Lung (tissue), 11 donors: ENCODE measurements at regions not wholly inside any gene's neighbourhood (a gene's known extent, or its start where the extent isn't known, plus 50 kb on each side); places are given as distances from the start of the nearest gene placed in this dataset.

ENCODE experiments used
- ATAC-seq: fragments of 200-7000 bp; cut with Tn5 transposase; one replicate; pipeline ENCODE4 v1.9.1; 2020; ENCODE audit warnings: moderate number of reproducible peaks; ENCODE audit not compliant: insufficient read depth, low FRiP score
- DNase-seq, 3 donors: peaks; one replicate each; pipeline ENCODE4 v3.0.0-alpha.2; 2013 to 2017
- H3K27ac ChIP-seq, 2 donors: one replicate each; pipeline ENCODE4 v1.5.1; 2013; ENCODE audit warnings: mild to moderate bottlenecking in 2 of 2, moderate library complexity in 2 of 2, control low read depth in 1 of 2, inconsistent platforms in 1 of 2, low read depth in 1 of 2, low read length in 1 of 2
- H3K27me3 ChIP-seq, 3 donors: one replicate each; pipeline ENCODE4 v1.5.1; 2013; ENCODE audit warnings: low read length in 2 of 3; ENCODE audit not compliant: control insufficient read depth in 3 of 3, insufficient read depth in 3 of 3
- H3K36me3 ChIP-seq, 4 donors: one replicate each; pipeline ENCODE4 v1.5.1; 2013; ENCODE audit warnings: low read length in 4 of 4, mild to moderate bottlenecking in 1 of 4, moderate library complexity in 1 of 4; ENCODE audit not compliant: control insufficient read depth in 4 of 4, insufficient read depth in 4 of 4
- H3K4me1 ChIP-seq, 5 donors: one replicate each; pipeline ENCODE4 v1.5.1; 2013; ENCODE audit warnings: low read length in 5 of 5, mild to moderate bottlenecking in 2 of 5, moderate library complexity in 1 of 5; ENCODE audit not compliant: control insufficient read depth in 5 of 5, insufficient read depth in 5 of 5
- H3K4me3 ChIP-seq: one replicate; pipeline ENCODE4 v1.5.1; 2013; ENCODE audit warnings: mild to moderate bottlenecking, control low read depth, moderate library complexity
- H3K9ac ChIP-seq, 2 donors: one replicate each; pipeline ENCODE4 v1.5.1; 2013; ENCODE audit warnings: low read length in 2 of 2, control low read depth in 1 of 2; ENCODE audit not compliant: insufficient read depth in 1 of 2
- H3K9me3 ChIP-seq, 4 donors: one replicate each; pipeline ENCODE4 v1.5.1; 2013; ENCODE audit warnings: low read length in 3 of 4, mild to moderate bottlenecking in 1 of 4, moderate library complexity in 1 of 4; ENCODE audit not compliant: control insufficient read depth in 4 of 4, insufficient read depth in 3 of 4
- WGBS, 2 donors: extraction: QIAGEN DNeasy Blood & Tissue Kit; methylation state at CpG; one replicate each; pipeline ENCODE4 v1.1.7; 2013; 5-methylcytosine and 5-hydroxymethylcytosine counted together
- TF ChIP-seq, protein P1 (sequence below): IDR thresholded peaks from 2 replicates; pipeline ENCODE4 v1.5.1; 2012; ENCODE audit warnings: mild to moderate bottlenecking; ENCODE audit errors: control extremely low read depth, extremely low read depth
- donor health status: control.
- donor health status: control.
- donor health status: Bipolar disorder and iron deficiency.
- donor health status: healthy.
- donor health status: DM: yes; HTN: yes; CAD: no.

DNA sequence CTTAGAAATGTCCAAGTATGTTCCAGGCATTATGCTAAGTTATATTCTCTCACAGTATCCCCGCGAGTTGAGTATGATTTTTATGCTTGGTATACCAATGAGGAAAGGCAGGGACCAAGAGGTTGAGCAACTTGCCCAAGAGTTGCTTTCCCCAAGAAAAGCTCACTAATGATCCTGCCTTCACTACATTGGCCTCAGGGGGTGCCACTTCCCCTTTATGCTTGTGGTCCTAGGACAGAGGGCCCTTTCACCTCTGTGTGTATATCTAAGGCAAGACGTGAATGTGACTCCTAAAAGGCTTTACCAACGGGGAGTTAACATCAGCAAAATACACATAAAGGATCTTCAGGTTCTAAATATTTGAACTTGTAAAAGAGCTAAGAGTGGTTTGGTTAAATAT is 164.4 kb upstream of the CPEB2 start:
- peaks cover 0 to 5% (median 0%) of the 10 kb centered on the region in 5 donors for H3K4me1 ChIP-seq
- peaks cover 0 to 1% (median 0%) of the 10 kb centered on the region in 4 donors for H3K9me3 ChIP-seq
- H3K27ac ChIP-seq: no peak overlapping the region
- ATAC-seq (no peak), DNase-seq (no peak)
- H3K9ac ChIP-seq: no peak overlapping the region
- no peak overlapping the region for H3K4me3 ChIP-seq
- WGBS, 2 donors: 62 to 86% methylated on average over 4 of the region's 4 CpGs
- TF ChIP-seq, protein P1, sequence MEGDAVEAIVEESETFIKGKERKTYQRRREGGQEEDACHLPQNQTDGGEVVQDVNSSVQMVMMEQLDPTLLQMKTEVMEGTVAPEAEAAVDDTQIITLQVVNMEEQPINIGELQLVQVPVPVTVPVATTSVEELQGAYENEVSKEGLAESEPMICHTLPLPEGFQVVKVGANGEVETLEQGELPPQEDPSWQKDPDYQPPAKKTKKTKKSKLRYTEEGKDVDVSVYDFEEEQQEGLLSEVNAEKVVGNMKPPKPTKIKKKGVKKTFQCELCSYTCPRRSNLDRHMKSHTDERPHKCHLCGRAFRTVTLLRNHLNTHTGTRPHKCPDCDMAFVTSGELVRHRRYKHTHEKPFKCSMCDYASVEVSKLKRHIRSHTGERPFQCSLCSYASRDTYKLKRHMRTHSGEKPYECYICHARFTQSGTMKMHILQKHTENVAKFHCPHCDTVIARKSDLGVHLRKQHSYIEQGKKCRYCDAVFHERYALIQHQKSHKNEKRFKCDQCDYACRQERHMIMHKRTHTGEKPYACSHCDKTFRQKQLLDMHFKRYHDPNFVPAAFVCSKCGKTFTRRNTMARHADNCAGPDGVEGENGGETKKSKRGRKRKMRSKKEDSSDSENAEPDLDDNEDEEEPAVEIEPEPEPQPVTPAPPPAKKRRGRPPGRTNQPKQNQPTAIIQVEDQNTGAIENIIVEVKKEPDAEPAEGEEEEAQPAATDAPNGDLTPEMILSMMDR: no peak
- no peaks in the 10 kb centered on the region for H3K36me3 ChIP-seq
- no peaks in the 10 kb centered on the region for H3K27me3 ChIP-seq

DNA sequence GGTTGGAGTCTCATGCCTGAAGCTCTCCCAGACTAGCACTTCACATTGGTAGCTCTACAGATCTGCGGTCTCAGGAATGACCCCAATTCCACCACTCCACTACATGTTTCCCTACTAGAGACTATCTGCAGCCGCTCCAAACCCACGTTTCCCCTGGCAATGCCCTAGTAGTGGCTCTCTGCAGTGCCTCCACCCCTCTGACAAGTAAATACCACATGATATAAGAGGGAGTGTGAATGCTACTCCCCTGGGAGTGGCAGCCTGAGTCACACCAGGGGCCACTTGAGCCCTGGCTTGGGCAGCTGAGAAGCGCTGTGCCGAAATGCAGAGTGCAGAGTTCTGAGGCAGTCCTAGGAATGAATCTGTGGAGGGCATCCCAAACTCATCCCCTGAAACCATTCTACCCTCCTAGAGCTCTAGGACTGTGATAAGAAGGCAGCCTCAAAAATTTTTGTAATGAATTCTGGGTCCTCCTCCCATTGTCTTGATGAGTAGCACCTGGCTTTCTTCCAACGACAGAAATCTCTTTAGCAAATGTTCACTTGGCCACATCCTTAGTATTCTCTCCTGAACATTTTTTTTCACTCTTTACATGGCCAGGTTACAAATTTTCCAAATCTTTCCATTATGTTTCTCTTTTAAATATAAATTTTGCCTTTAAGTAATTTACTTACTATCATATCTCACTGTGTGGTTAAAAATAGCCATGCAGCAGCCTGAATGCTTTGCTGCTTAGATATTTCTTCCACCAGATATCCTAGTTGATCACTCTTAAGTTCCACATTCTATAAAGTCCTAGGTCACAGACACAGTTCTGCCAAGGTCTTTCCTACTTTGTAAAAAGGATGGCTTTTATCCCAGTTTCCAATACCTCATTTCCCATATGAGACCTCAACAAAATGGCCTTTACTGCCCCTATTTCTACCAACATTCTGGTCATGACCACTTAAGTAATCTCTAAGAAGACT is 160.2 kb upstream of the CPEB2 start:
- TF ChIP-seq, protein P1: no peak
- DNase-seq (no peak), ATAC-seq (peak; percentile 90)
- H3K27ac ChIP-seq: peak overlapping the region; percentile 46 to 73
- H3K4me3 ChIP-seq: no peak overlapping the region
- H3K9ac ChIP-seq: no peak overlapping the region
- H3K36me3 ChIP-seq: no peaks in the 10 kb centered on the region
- peaks cover 0 to 1% (median 0%) of the 10 kb centered on the region in 4 donors for H3K9me3 ChIP-seq
- H3K4me1 ChIP-seq: peaks cover 0 to 7% (median 0%) of the 10 kb centered on the region in 5 donors
- no peaks in the 10 kb centered on the region for H3K27me3 ChIP-seq
- 61 to 89% methylated on average over 6 of the region's 6 CpGs for WGBS, 2 donors

DNA sequence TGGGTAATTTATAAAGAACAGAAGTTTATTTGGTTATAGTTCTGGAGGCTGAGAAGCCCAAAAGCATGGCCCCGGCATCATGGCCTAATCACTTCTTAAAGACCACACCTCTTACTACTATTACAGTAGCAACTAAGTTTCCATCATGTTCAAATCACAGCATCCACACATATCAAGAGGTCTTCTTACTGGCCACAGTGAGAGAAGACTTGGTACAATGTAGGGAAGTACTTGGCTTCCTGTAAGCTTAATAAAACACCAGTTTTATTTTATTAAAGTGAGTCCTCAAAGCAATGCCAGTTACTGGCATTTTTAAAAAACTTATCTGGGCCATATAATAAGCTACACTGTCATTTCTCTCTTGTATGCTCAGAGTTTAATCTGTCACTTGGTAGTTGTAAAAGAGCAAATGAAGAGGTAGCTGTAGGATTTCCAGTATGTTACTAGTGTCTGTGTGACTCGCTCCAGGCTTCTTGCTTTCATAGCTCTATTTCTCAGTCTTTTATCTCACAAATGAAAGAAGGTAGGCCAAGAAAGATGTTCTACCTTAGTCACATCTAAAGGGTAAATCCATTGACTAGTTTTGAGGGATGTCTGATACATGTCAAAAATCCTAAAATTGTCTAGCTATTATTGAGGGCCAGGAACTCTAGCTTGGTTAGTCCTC is 159.2 kb upstream of the CPEB2 start:
- WGBS, 2 donors: 94 to 98% methylated on average over 2 of the region's 2 CpGs
- peak overlapping the region in 1 of 2 donors; percentile 73 for H3K27ac ChIP-seq
- H3K27me3 ChIP-seq: no peaks in the 10 kb centered on the region
- TF ChIP-seq, protein P1: no peak
- H3K9ac ChIP-seq: no peak overlapping the region
- peaks cover 0 to 7% (median 0%) of the 10 kb centered on the region in 5 donors for H3K4me1 ChIP-seq
- peaks cover 0 to 1% (median 0%) of the 10 kb centered on the region in 4 donors for H3K9me3 ChIP-seq
- no peak overlapping the region for H3K4me3 ChIP-seq
- ATAC-seq: no peak
- DNase-seq: no peak
- no peaks in the 10 kb centered on the region for H3K36me3 ChIP-seq
